ENCODE measurements at regions not wholly inside any gene's neighbourhood (a gene's known extent, or its start where the extent isn't known, plus 50 kb on each side); places are given as distances from the start of the nearest gene placed in this dataset.

DNA sequence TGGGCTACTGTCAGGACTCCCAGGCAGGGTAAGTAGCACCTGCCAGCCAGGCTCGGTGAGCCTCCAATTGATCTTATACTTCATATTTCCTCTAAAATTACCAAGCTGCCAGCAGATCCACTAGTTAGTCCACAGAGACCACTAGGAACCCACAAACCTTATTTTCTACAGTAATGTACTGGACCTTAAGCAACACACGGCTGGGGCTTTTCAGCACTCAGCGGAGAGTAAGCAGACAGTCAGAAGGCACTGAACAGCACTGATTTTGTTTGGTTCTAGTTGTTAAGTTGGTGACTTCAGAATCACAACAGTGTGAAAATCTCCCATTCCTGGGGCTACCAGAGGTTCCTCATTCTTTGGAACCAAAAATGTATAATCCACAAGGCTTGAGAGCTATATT lies 56.1 kb downstream of the MRPL57 start:
- no peak for DNase-seq (ENCODE audit: low read depth)
- no peaks in the 10 kb centered on the region for H3K36me3 ChIP-seq (ENCODE audit: control insufficient read depth, insufficient read depth, low read length)
- CTCF ChIA-PET, result interaction anchor here (1.2 kb wide), 1 partner anchor 10 kb away, joined by 3 read pairs; no protein-coding TSS in a partner anchor
- H3K27me3 ChIP-seq (ENCODE audit: control insufficient read depth, insufficient read depth, low read length), result no peaks in the 10 kb centered on the region; the same call in 1 of the 2 replicates
- POLR2A ChIA-PET, result no interaction called here
- TF ChIP-seq, protein P1, sequence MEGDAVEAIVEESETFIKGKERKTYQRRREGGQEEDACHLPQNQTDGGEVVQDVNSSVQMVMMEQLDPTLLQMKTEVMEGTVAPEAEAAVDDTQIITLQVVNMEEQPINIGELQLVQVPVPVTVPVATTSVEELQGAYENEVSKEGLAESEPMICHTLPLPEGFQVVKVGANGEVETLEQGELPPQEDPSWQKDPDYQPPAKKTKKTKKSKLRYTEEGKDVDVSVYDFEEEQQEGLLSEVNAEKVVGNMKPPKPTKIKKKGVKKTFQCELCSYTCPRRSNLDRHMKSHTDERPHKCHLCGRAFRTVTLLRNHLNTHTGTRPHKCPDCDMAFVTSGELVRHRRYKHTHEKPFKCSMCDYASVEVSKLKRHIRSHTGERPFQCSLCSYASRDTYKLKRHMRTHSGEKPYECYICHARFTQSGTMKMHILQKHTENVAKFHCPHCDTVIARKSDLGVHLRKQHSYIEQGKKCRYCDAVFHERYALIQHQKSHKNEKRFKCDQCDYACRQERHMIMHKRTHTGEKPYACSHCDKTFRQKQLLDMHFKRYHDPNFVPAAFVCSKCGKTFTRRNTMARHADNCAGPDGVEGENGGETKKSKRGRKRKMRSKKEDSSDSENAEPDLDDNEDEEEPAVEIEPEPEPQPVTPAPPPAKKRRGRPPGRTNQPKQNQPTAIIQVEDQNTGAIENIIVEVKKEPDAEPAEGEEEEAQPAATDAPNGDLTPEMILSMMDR (IDR thresholded peaks at IDR 0.05; ENCODE audit: insufficient read depth, low read depth, low read length), result no peak
- H3K4me3 ChIP-seq (ENCODE audit: low read depth, low read length), result no peak overlapping the region

DNA sequence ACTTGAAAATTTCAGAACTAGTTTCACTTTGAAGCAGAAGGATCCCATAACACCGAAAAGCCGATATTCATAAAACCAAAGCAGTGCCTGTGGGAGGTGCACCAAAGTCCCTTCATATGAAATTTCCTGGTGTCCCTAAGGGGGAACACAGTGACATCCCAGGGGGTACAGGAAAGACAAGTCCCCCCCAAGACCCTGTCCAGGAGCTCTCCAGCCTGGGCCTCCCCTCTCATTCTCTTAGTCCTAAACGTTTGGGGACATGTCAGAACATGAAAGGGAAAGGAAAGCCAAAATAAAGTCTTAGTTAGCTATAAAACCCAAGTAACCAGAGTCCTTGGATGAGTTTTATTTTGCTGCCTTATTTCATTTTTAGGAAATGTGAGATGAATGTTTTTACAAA lies 56.6 kb downstream of the MRPL57 start:
- no peaks in the 10 kb centered on the region for H3K36me3 ChIP-seq (ENCODE audit: control insufficient read depth, insufficient read depth, low read length)
- H3K27me3 ChIP-seq (ENCODE audit: control insufficient read depth, insufficient read depth, low read length), result no peaks in the 10 kb centered on the region; the same call in 1 of the 2 replicates
- CTCF ChIA-PET, result interaction anchor here (1.2 kb wide), 1 partner anchor 9 kb away, joined by 3 read pairs; no protein-coding TSS in a partner anchor
- H3K4me3 ChIP-seq (ENCODE audit: low read depth, low read length), result no peak overlapping the region
- no peak for DNase-seq (ENCODE audit: low read depth)
- TF ChIP-seq, protein P1 (IDR thresholded peaks at IDR 0.05; ENCODE audit: insufficient read depth, low read depth, low read length), result no peak
- POLR2A ChIA-PET, result no interaction called here

DNA sequence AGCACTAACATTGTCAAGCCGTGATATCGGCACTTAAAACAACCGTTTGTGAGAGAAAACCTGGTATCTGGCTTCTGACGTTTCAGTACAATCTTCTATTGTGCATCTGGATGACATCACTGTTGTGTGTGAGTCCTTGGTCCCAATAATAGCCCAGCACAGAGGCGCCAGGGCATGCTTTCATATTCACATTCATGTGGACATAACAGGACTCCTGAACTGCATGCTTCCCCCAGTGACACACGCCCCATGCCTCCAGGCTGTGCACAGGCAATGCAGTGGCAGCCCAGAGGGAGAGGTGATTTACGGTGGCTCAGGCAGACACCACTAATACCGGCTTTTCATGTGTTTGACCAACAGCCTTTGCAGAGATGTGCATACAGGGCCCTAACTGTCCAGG lies 58.1 kb downstream of the MRPL57 start:
- Histone ChIP-seq H3K27me3 (ENCODE audit: control insufficient read depth, insufficient read depth, low read length) (no peaks in the 10 kb centered on the region; the same call in 1 of the 2 replicates), H3K36me3 (ENCODE audit: control insufficient read depth, insufficient read depth, low read length) (no peaks in the 10 kb centered on the region), H3K4me3 (ENCODE audit: low read depth, low read length) (no peak overlapping the region)
- no peak for DNase-seq (ENCODE audit: low read depth)
- TF ChIP-seq, protein P1 (IDR thresholded peaks at IDR 0.05; ENCODE audit: insufficient read depth, low read depth, low read length), result no peak
- ChIA-PET POLR2A (no interaction called here), CTCF (no interaction called here)

DNA sequence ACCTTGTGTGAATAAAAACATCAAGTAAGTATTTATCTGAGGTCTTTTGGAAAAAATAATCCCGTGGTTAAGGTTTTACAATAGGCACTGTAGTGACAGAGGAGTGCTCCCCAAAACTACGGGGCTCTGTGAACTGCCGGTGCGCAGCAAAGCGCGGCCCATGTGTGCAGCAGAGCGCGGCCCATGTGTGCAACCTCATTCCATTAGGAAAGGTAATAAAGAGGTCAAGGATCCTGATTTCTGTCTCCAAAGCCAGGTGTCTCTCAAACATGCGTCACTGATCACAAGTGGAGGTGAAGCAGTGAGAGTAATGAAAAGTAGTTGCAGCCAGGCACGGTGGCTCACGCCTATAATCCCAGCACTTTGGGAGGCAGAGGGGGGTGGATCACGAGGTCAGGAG lies 58.7 kb downstream of the MRPL57 start:
- Histone ChIP-seq H3K4me3 (ENCODE audit: low read depth, low read length) (no peak overlapping the region), H3K36me3 (ENCODE audit: control insufficient read depth, insufficient read depth, low read length) (no peaks in the 10 kb centered on the region), H3K27me3 (ENCODE audit: control insufficient read depth, insufficient read depth, low read length) (no peaks in the 10 kb centered on the region; the same call in 1 of the 2 replicates)
- ChIA-PET POLR2A (no interaction called here), CTCF (no interaction called here)
- TF ChIP-seq, protein P1 (IDR thresholded peaks at IDR 0.05; ENCODE audit: insufficient read depth, low read depth, low read length), result no peak
- DNase-seq (ENCODE audit: low read depth), result no peak

DNA sequence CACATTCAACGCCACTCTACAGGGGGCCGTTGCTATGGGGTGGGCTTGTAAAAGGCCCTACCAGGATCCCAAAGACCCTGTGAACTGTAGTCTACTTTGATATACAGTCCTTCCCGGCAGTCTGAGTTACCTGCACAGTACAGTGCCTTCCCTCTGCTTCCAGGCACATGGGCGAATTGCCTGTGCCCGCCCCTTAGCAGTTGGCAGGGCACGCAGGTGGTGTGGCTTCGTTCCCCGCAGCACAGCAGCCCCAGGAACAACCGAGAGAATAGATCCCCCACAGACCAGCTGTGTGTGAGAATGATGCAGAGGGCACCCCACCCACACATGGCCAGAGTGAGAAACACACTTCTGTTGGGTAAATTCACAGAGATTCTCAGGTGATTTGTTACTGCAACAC lies 60.6 kb downstream of the MRPL57 start:
- Histone ChIP-seq H3K27me3 (ENCODE audit: control insufficient read depth, insufficient read depth, low read length) (no peaks in the 10 kb centered on the region; the same call in 1 of the 2 replicates), H3K36me3 (ENCODE audit: control insufficient read depth, insufficient read depth, low read length) (no peaks in the 10 kb centered on the region), H3K4me3 (ENCODE audit: low read depth, low read length) (no peak overlapping the region)
- TF ChIP-seq, protein P1 (IDR thresholded peaks at IDR 0.05; ENCODE audit: insufficient read depth, low read depth, low read length), result no peak
- CTCF ChIA-PET, result interaction anchor here (0.6 kb wide), 1 partner anchor 59 kb away, joined by 5 read pairs; no protein-coding TSS in a partner anchor
- POLR2A ChIA-PET, result no interaction called here
- DNase-seq (ENCODE audit: low read depth), result no peak
